GM19324 (cell line): ENCODE measurements at regions not wholly inside any gene's neighbourhood (a gene's known extent, or its start where the extent isn't known, plus 50 kb on each side); places are given as distances from the start of the nearest gene placed in this dataset.

Source experiments
- ATAC-seq: cut with Tn5 transposase; IDR thresholded peaks from one replicate; pipeline ENCODE4 v1.9.1; 2021; ENCODE audit warnings: mild to moderate bottlenecking, moderate library complexity; ENCODE audit not compliant: unreplicated experiment, low FRiP score

- no peak for ATAC-seq
Measured at GRCh38 chr2:106628377-106628776, 141.2 kb downstream of the CD8B2 start.

- no peak for ATAC-seq
Measured at GRCh38 chr2:106629981-106630380, 142.8 kb downstream of the CD8B2 start.

DNA sequence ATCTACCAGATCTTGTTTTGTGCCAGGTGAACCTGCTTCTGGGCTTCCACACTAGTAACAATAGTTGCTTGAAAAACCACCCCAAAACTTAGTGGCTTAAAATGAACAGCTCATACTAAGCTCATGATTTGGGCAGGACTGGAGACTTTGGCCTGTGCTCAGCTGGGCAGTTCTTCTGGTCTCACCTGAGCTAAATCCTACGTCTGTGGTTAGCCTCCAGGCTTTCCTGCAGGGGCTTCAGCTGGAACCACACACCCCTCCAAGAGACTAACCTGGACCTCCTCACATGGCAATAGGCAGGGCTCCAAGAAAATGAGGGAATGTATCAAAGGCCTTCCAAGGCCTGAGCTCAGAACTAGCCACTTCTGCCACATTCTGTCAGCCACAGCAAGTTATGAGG is 144.1 kb downstream of the CD8B2 start:
- ATAC-seq = no peak

DNA sequence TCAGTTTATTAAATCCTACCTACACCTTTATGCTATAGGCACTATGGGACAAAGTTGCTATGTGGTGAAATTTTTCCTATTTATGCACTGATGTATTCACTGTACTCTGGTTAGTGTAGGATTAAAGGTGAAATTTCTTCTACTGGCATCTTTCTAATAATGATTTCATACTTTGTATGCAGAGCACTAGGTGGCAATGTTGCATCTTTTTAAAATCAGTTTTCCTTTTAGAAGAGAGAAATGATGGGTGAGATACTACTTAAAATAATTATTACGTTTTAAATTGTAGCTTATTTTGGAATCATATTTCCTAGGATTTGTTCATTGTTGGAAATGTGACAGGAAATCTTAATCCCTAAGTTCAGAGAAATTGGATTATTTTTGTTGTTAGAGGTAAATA is 150.9 kb downstream of the CD8B2 start:
- no peak for ATAC-seq

DNA sequence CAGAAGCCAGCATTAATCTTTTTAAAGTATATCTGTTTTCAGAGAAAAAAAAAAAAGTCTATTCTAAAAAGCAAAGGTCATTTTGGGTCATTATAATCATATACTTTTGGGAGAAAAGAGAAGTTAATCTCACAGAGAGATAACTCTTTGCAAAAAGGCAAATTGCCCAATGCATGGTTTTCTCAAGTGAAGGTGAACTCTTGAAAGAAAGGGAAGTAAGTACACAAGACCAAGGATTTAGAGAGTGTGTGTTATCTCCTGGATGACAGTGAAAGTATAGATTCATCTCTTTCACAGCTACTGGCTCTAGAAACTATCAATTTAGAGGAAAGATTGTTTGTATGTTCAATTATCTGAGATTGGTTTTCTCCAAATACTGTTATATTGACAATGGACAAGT is 151.4 kb downstream of the CD8B2 start:
- ATAC-seq = no peak

- no peak for ATAC-seq
Measured at GRCh38 chr2:106642679-106643078, 155.5 kb downstream of the CD8B2 start.

GRCh38 chr2:106644623-106645022 is 157.5 kb downstream of the CD8B2 start:
- no peak for ATAC-seq

GRCh38 chr2:106646605-106647004 is 159.4 kb downstream of the CD8B2 start:
- ATAC-seq = no peak

DNA sequence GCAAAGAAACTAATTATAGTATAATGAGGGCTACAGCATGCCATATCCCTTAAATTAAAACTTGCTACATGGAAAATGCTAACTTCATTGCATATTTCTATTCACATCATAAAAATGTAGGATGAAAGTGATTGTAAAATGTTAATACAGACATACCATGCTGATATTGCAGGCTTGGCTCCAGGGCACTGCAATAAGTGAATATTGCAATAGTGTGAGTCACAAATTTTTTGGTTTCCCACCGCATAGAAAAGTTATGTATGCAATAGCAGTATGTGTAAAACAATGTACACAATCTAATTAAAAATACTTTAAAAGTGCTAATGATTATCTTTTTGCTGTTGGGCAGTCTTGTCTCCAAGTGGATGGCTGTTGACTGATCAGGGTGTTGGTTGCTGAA is 162.1 kb downstream of the CD8B2 start:
- ATAC-seq = no peak

DNA sequence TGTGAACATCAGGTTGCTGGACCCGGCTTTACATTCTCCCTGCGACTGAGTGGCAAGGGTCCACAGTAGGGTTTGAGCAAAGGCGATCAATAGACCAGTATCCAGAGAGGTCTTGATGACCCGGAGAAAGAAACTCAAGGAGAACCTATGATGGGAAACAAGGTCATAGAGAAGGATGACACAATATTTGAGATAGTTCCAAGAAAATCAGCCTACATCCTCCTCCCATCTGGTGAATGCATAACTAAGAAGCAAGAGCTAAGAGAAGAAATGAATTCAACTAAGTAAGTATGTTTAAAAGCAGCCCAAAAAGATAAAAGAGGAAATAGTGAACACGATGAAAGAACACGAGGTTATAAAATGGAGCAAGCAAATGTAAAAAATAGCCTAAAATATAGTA is 166.3 kb downstream of the CD8B2 start:
- ATAC-seq = no peak

DNA sequence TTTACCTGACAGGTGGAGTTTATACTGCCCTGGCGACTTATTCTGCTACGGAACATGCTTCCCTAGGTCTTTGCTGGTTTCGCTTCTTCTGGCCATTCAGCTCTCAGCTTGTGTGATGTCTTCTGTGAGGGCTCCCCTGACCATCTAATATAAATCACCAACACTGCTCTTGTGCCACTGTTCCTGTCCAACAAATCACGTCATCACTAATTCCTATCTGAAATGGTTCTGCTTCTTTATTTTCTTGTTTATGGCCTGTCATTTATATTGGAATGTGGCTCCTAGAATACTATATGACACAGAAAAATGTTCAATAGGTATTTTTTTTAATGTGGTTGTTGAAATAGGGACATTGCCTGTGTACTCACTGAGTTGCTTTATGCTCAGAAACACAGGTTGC is 171.5 kb downstream of the CD8B2 start:
- no peak for ATAC-seq

- ATAC-seq = no peak
Measured at GRCh38 chr2:106664669-106665068, 177.5 kb downstream of the CD8B2 start.

- ATAC-seq = no peak
Measured at GRCh38 chr2:106667478-106668070, 180.4 kb downstream of the CD8B2 start.

- no peak for ATAC-seq
Measured at GRCh38 chr2:106685180-106685897, 198.2 kb downstream of the CD8B2 start.

DNA sequence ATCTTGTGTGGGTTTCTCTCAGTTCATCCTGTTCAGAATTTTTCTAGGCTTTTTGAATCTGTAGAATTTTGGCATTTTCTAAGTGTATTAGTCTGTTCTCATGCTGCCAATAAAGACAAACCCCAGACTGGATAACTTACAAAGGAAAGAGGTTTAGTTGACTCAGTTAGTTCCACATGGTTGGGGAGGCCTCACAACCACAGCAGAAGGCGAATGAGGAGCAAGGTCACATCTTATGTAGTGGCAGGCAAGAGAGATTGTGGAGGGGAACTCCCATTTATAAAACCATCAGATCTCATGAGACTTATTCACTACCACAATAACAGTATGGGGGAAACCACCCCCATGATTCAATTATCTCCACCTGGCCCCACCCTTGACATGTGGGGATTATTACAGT is 199.2 kb downstream of the ST6GAL2 start:
- no peak for ATAC-seq

DNA sequence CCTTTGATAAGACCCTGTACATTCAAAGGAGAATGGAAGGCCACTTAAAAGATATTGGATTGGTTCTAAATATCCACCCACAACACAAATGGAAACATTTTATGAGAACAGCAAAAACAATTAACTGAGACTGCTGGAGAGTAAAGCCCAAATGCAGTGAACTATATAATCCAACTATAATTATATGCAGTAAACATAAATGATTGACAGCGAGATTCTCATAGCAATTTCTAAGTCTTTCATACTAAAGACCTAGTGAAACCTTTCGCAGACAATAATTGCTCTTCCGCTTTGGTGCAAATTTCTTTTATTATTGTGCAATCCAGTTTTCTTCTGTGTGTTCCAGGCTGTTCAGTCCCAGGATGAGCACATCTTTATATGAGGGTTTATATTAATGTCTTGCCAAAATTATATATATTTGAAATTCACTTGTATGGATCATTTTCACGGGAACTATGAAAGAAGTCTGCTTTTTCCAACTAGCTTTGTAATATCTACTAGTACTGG is 190.9 kb downstream of the ST6GAL2 start:
- ATAC-seq = no peak

DNA sequence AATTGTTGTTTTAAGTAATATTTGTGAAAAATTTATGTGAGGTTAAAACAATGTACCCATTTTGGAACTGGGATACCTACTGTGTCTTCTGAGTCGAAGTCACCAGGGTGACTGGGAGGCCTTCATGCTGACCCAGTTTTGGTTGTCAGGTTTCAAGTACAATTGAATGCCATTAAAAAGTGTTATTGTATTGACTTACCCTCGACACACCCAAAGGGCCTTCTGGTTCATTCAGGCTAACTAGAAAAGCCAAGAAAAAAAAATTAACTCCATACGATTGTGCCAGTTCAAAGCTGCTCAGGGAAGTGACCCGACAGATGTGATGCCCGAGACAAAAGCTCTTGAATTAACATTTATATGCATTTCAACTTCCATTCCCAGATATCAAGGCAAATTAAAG is 190.0 kb downstream of the ST6GAL2 start:
- no peak for ATAC-seq

GRCh38 chr2:106700616-106701015 is 185.4 kb downstream of the ST6GAL2 start:
- ATAC-seq = no peak

DNA sequence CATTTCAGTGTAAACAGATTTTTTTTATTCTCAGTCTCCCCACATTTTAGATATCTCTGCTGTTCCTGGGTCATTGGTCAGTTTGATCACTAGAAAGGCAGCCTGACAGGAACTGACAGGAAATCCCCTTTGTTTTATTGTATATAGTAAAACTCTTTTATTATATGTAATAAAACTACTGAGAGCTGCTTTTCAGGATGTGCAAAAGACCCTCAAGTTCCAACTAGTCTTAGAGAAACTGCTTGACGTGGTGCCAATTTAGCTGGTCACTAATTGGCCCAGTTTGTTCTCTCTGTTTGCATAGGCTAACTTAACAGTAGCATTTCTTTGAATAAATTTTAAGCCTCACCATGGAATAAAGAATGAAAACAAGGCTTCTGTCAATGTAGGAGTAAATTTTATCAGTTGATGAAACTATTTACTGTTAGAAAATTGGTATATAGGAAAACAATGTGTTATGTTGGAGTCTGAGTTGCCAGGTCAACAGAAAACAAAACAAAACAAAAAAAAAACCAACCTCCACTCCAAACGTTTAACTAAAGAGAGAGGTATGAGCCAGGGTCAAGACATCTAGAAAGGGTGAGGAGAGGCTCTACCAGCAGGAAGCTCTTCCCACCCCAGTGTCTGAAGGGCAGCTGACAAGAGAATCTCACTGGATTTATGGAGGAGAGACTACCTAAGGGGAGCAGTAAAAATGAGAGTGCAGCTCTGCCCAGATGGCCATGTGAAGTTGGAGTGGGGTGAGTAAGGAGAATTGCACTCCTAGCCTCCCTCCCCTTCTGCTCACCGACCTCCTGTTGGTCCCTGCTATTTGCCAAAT is 184.6 kb downstream of the ST6GAL2 start:
- ATAC-seq = no peak

DNA sequence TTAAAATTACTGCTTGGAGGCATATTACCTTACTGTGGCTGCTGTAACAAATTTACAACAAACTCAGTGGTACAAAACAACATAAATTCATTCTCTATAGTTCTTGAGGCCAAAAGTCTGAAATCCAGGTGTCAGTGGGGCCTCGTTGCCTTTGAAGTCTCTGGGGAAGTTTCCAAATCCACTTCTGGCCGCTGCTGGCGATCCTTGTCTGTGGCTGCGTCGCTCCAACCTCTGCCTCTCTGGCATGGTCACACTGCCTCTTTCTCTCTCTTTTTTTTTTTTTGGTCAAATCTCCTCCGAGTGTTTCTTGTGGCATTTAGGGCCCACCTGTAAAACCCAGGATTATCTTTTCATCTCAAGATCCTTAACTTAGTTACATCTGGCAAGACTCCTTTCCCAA is 182.8 kb downstream of the ST6GAL2 start:
- no peak for ATAC-seq

GRCh38 chr2:106704798-106705197 is 181.2 kb downstream of the ST6GAL2 start:
- ATAC-seq = no peak
